A549 (cell line): ENCODE measurements at regions not wholly inside any gene's neighbourhood (a gene's known extent, or its start where the extent isn't known, plus 50 kb on each side); places are given as distances from the start of the nearest gene placed in this dataset.

Source experiments
- ATAC-seq, 2 experiments: fragments of 200-7000 bp in 1 of 2; fragments of >200 bp in 1 of 2; cut with Nextera tagmentation in 1 of 2; cut with Tn5 transposase in 1 of 2; 3 replicates each; pipeline versions ENCODE4 v1.8.0 to v1.9.1; 2018 to 2020; ENCODE audit warnings: mild to moderate bottlenecking in 1 of 2, moderate library complexity in 1 of 2
- CTCF ChIA-PET: fragments of 300-600 bp; sonication (Branson Sonifier 250); formaldehyde crosslinking; extraction: SDS; loops from one replicate; lab custom pipeline; 2021; ENCODE audit warnings: antibody characterized with exemption, inconsistent platforms; lab: Yijun Ruan, JAX
- POLR2A ChIA-PET: fragments of 350-600 bp; formaldehyde crosslinking; extraction: SDS; loops from one replicate; lab custom pipeline; 2021; ENCODE audit warnings: antibody characterized with exemption, inconsistent platforms; lab: Yijun Ruan, JAX
- DNase-seq, 2 experiments: peaks; one replicate each; pipeline versions ENCODE4 v3.0.0 to v3.0.0-alpha.2; 2011 to 2016; ENCODE audit warnings: low read depth in 1 of 2, low spot score in 1 of 2
- FAIRE-seq: peaks from 2 replicates; lab custom pipeline; 2011; peaks lifted over from hg19 to GRCh38; lab: Jason Lieb, UNC
- H3K27ac ChIP-seq, 2 experiments: fragments of >200 bp; sonication (Bioruptor Twin); formaldehyde crosslinking; 3 replicates each; pipeline ENCODE4 v1.5.1; 2016 to 2017
- H3K4me1 ChIP-seq: fragments of >200 bp; sonication (Bioruptor Twin); formaldehyde crosslinking; 3 replicates; pipeline ENCODE4 v1.6.1; 2016
- H3K4me2 ChIP-seq: fragments of >200 bp; sonication (Bioruptor Twin); formaldehyde crosslinking; 3 replicates; pipeline ENCODE4 v1.6.1; 2016
- H3K4me3 ChIP-seq: fragments of >200 bp; sonication (Bioruptor Twin); formaldehyde crosslinking; 3 replicates; pipeline ENCODE4 v1.5.1; 2016
- H3K9me3 ChIP-seq: fragments of >200 bp; sonication (Bioruptor Twin); formaldehyde crosslinking; 3 replicates; pipeline ENCODE4 v1.6.1; 2016
- CBX8 ChIP-seq: fragments of 200-600 bp; sonication (generic); IDR thresholded peaks from 2 replicates; pipeline ENCODE4 v1.6.1; 2016
- CEBPB ChIP-seq, 2 experiments: fragments of >200 bp in 1 of 2; sonication (Bioruptor Twin) in 1 of 2; formaldehyde crosslinking in 1 of 2; IDR thresholded peaks; 2 replicates each; pipeline ENCODE4 v1.6.1; 2012 to 2016
- CHD4 ChIP-seq: fragments of 200-600 bp; sonication (generic); IDR thresholded peaks from 2 replicates; pipeline ENCODE4 v1.6.1; 2016; ENCODE audit warnings: antibody characterized with exemption, mild to moderate bottlenecking, borderline replicate concordance
- EHMT2 ChIP-seq: fragments of 200-600 bp; sonication (generic); IDR thresholded peaks from 2 replicates; pipeline ENCODE4 v1.6.1; 2016; ENCODE audit warnings: antibody characterized with exemption, low read depth, mild to moderate bottlenecking, moderate library complexity
- ESRRA ChIP-seq: fragments of 150-350 bp; IDR thresholded peaks from 2 replicates; pipeline ENCODE4 v1.6.1; 2014; ENCODE audit warnings: mild to moderate bottlenecking, low read length, borderline replicate concordance
- FOSL2 ChIP-seq, 2 experiments: fragments of 450-650 bp in 1 of 2; fragments of >200 bp in 1 of 2; sonication (Bioruptor Twin) in 1 of 2; formaldehyde crosslinking; IDR thresholded peaks; 2 replicates each; pipeline versions ENCODE4 v1.5.0 to v1.6.1; 2016 to 2020; ENCODE audit warnings: mild to moderate bottlenecking in 1 of 2, moderate library complexity in 1 of 2
- HEYL ChIP-seq: fragments of 250-450 bp; sonication (Bioruptor Pico); IDR thresholded peaks from 2 replicates; pipeline ENCODE4 v1.8.0; 2021; ENCODE audit warnings: mild to moderate bottlenecking, moderate library complexity
- HMGXB4 ChIP-seq: fragments of 250-450 bp; sonication (Bioruptor Pico); IDR thresholded peaks from 2 replicates; pipeline ENCODE4 v1.5.0; 2021; ENCODE audit warnings: mild to moderate bottlenecking, moderate library complexity, borderline replicate concordance
- HOXB5 ChIP-seq: fragments of 250-450 bp; sonication (Bioruptor Pico); IDR thresholded peaks from 2 replicates; pipeline ENCODE4 v1.5.0; 2020; ENCODE audit warnings: mild to moderate bottlenecking, moderate library complexity
- JUN ChIP-seq, 2 experiments: fragments of >200 bp; sonication (Bioruptor Twin); formaldehyde crosslinking; IDR thresholded peaks; 2 replicates in 1 of 2; 3 replicates in 1 of 2; pipeline ENCODE4 v1.6.1; 2016 to 2017
- KDM1A ChIP-seq: fragments of 200-600 bp; sonication (generic); IDR thresholded peaks from 2 replicates; pipeline ENCODE4 v1.6.1; 2016; ENCODE audit warnings: low read depth, mild to moderate bottlenecking
- NPAS2 ChIP-seq: fragments of 250-450 bp; sonication (Bioruptor Pico); IDR thresholded peaks from 2 replicates; pipeline ENCODE4 v1.8.0; 2022; ENCODE audit warnings: mild to moderate bottlenecking, moderate library complexity, borderline replicate concordance
- POLR2AphosphoS2 ChIP-seq: conservative IDR thresholded peaks from 2 replicates; pipeline ENCODE4 v1.6.1; 2012; ENCODE audit warnings: low read length, improper control_type of control experiment, inconsistent platforms
- RAD21 ChIP-seq, 2 experiments: fragments of >200 bp in 1 of 2; sonication (Bioruptor Twin) in 1 of 2; formaldehyde crosslinking in 1 of 2; IDR thresholded peaks in 1 of 2; conservative IDR thresholded peaks in 1 of 2; 2 replicates in 1 of 2; 3 replicates in 1 of 2; pipeline ENCODE4 v1.6.1; 2012 to 2018; ENCODE audit warnings: inconsistent platforms in 1 of 2
- RCOR1 ChIP-seq: fragments of 150-350 bp; IDR thresholded peaks from 2 replicates; pipeline ENCODE4 v1.6.1; 2014; ENCODE audit warnings: antibody characterized with exemption, low read length, low read depth
- RNF2 ChIP-seq: fragments of 200-600 bp; sonication (generic); IDR thresholded peaks from 2 replicates; pipeline ENCODE4 v1.6.1; 2016; ENCODE audit warnings: low read depth, mild to moderate bottlenecking, antibody characterized with exemption, moderate library complexity, borderline replicate concordance
- TFCP2L1 ChIP-seq: fragments of 250-450 bp; sonication (Bioruptor Pico); IDR thresholded peaks from 2 replicates; pipeline ENCODE4 v1.5.0; 2021; ENCODE audit warnings: mild to moderate bottlenecking
- ZFP36 ChIP-seq: fragments of 450-650 bp; IDR thresholded peaks from 2 replicates; pipeline ENCODE4 v1.6.1; 2014; ENCODE audit warnings: borderline replicate concordance; ENCODE audit not compliant: partially characterized antibody
- WGBS: methylation state at CpG from one replicate; pipeline ENCODE4 v1.1.6; 2017; ENCODE audit errors: missing lambda C conversion rate; 5-methylcytosine and 5-hydroxymethylcytosine counted together
- TF ChIP-seq, protein P1 (sequence below): fragments of >200 bp; sonication (Bioruptor Twin); formaldehyde crosslinking; IDR thresholded peaks from 3 replicates; pipeline ENCODE4 v1.5.1; 2016
- TF ChIP-seq, protein P2 (sequence below): IDR thresholded peaks from 2 replicates; pipeline ENCODE4 v1.6.1; 2012
- TF ChIP-seq, protein P3 (sequence below): fragments of 200-600 bp; sonication (generic); IDR thresholded peaks from 2 replicates; pipeline ENCODE4 v1.6.1; 2016; ENCODE audit warnings: antibody characterized with exemption, mild to moderate bottlenecking, moderate library complexity

GRCh38 chr7:91375378-91375777 is 111.1 kb downstream of the FZD1 start (continued):
- no peak for TF ChIP-seq FOSL2 (IDR thresholded peaks at IDR 0.05)
- no peak for TF ChIP-seq FOSL2 (CRISPR knock-in tag; IDR thresholded peaks at IDR 0.05)
- TF ChIP-seq RAD21 (conservative IDR thresholded peaks at IDR 0.05 in 1 of 2, IDR thresholded peaks at IDR 0.05 in 1 of 2): no peak
- no peak for TF ChIP-seq CEBPB (IDR thresholded peaks at IDR 0.05)
- TF ChIP-seq, all 56 proteins: peak for 0

DNA sequence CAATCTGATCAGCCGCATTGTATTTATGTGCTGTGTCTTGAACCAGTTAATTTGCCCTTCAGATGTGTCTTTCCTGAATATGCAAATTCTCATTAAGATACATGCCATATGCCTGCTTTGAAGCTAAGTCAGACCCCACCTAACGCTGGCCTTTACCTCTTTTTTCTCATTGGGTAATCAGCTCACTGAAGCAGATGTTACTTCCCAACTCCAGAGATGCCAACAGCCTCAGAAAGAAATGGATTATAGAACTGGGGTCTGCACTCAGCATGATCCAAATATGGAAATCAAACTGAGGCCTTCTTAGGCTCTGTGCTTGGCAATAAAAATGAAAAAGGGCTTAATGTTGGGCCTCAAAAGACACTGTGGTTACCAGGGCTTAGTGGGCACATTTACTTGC is 113.9 kb downstream of the FZD1 start:
- TF ChIP-seq HEYL (CRISPR knock-in tag) (no peak), CBX8 (no peak), RCOR1 (no peak), EHMT2 (no peak), RNF2 (no peak), HMGXB4 (CRISPR knock-in tag) (no peak), NPAS2 (no peak), ESRRA (no peak), CHD4 (no peak), HOXB5 (CRISPR knock-in tag) (no peak), JUN (IDR thresholded peaks at IDR 0.05) (no peak), TFCP2L1 (CRISPR knock-in tag) (no peak), POLR2AphosphoS2 (no peak), KDM1A (no peak), ZFP36 (no peak)
- TF ChIP-seq, protein P1, sequence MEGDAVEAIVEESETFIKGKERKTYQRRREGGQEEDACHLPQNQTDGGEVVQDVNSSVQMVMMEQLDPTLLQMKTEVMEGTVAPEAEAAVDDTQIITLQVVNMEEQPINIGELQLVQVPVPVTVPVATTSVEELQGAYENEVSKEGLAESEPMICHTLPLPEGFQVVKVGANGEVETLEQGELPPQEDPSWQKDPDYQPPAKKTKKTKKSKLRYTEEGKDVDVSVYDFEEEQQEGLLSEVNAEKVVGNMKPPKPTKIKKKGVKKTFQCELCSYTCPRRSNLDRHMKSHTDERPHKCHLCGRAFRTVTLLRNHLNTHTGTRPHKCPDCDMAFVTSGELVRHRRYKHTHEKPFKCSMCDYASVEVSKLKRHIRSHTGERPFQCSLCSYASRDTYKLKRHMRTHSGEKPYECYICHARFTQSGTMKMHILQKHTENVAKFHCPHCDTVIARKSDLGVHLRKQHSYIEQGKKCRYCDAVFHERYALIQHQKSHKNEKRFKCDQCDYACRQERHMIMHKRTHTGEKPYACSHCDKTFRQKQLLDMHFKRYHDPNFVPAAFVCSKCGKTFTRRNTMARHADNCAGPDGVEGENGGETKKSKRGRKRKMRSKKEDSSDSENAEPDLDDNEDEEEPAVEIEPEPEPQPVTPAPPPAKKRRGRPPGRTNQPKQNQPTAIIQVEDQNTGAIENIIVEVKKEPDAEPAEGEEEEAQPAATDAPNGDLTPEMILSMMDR: no peak
- TF ChIP-seq, protein P2, sequence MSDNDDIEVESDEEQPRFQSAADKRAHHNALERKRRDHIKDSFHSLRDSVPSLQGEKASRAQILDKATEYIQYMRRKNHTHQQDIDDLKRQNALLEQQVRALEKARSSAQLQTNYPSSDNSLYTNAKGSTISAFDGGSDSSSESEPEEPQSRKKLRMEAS: no peak
- TF ChIP-seq, protein P3, sequence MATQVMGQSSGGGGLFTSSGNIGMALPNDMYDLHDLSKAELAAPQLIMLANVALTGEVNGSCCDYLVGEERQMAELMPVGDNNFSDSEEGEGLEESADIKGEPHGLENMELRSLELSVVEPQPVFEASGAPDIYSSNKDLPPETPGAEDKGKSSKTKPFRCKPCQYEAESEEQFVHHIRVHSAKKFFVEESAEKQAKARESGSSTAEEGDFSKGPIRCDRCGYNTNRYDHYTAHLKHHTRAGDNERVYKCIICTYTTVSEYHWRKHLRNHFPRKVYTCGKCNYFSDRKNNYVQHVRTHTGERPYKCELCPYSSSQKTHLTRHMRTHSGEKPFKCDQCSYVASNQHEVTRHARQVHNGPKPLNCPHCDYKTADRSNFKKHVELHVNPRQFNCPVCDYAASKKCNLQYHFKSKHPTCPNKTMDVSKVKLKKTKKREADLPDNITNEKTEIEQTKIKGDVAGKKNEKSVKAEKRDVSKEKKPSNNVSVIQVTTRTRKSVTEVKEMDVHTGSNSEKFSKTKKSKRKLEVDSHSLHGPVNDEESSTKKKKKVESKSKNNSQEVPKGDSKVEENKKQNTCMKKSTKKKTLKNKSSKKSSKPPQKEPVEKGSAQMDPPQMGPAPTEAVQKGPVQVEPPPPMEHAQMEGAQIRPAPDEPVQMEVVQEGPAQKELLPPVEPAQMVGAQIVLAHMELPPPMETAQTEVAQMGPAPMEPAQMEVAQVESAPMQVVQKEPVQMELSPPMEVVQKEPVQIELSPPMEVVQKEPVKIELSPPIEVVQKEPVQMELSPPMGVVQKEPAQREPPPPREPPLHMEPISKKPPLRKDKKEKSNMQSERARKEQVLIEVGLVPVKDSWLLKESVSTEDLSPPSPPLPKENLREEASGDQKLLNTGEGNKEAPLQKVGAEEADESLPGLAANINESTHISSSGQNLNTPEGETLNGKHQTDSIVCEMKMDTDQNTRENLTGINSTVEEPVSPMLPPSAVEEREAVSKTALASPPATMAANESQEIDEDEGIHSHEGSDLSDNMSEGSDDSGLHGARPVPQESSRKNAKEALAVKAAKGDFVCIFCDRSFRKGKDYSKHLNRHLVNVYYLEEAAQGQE: no peak

More for the DNA sequence above, 113.9 kb downstream of the FZD1 start:
- no peaks in the 10 kb centered on the region for H3K9me3 ChIP-seq
- ATAC-seq: no peak
- POLR2A ChIA-PET: no interaction called here
- 5% methylated on average over 2 of the region's 2 CpGs for WGBS
- no peak overlapping the region for H3K4me2 ChIP-seq
- H3K4me1 ChIP-seq: no peaks in the 10 kb centered on the region
- CTCF ChIA-PET: no interaction called here
- FAIRE-seq: no peak
- no peak overlapping the region for H3K27ac ChIP-seq
- no peak overlapping the region for H3K4me3 ChIP-seq
- no peak for DNase-seq
